Ovary (tissue), 3 donors: ENCODE measurements at regions not wholly inside any gene's neighbourhood (a gene's known extent, or its start where the extent isn't known, plus 50 kb on each side); places are given as distances from the start of the nearest gene placed in this dataset.

Experiments
- POLR2A ChIP-seq: fragments of 450-650 bp; IDR thresholded peaks from one replicate; pipeline ENCODE4 v1.6.1; 2017; ENCODE audit warnings: antibody characterized with exemption, mild to moderate bottlenecking, moderate library complexity
- TF ChIP-seq, protein P1 (sequence below), 3 donors: fragments of 450-650 bp in 2 of 3; fragments of 200-600 bp in 1 of 3; IDR thresholded peaks; one replicate each; pipeline versions ENCODE4 v1.5.1 to v1.8.0; 2016 to 2022; ENCODE audit warnings: antibody characterized with exemption in 3 of 3, mild to moderate bottlenecking in 1 of 3
- donor health status: DM: no; HTN: no; CAD: no.

DNA sequence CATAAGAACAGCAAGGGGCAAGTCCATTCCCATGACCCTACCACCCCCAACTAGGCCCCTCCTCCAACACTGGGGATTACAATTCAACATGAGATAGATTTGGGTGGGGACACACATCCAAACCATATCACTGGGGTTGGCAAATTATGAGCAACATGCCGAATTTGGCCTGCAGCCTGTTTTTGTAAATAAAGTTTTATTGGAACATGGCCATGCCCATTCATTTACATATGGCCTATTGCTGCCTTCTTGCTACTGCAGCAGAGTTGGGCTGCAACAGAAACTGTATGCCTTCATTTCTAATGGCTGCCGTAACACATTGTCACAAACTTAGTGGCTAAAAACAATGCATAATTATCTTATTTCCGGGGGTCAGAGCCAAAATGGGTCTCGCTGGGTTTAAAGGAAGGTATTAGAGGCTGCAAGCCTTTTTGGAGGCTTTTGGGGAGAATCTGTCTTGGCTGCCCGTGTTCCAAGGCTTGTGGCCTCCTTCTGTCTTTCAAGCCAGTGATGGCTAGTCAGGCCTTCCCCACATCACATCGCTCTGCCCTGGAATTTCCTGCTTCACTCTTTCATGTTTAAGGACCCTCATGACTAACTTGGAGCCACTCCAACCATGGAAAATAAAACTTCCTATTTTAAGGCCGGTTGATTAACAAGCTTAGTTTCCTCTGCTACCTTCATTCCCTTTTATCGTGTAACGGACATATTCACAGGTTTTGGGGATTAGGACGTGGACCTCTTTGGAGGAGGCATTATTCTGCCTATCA, 428.5 kb upstream of the PROK2 start:
- TF ChIP-seq POLR2A = no peak
- TF ChIP-seq, protein P1, sequence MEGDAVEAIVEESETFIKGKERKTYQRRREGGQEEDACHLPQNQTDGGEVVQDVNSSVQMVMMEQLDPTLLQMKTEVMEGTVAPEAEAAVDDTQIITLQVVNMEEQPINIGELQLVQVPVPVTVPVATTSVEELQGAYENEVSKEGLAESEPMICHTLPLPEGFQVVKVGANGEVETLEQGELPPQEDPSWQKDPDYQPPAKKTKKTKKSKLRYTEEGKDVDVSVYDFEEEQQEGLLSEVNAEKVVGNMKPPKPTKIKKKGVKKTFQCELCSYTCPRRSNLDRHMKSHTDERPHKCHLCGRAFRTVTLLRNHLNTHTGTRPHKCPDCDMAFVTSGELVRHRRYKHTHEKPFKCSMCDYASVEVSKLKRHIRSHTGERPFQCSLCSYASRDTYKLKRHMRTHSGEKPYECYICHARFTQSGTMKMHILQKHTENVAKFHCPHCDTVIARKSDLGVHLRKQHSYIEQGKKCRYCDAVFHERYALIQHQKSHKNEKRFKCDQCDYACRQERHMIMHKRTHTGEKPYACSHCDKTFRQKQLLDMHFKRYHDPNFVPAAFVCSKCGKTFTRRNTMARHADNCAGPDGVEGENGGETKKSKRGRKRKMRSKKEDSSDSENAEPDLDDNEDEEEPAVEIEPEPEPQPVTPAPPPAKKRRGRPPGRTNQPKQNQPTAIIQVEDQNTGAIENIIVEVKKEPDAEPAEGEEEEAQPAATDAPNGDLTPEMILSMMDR (IDR thresholded peaks at IDR 0.05) = no peak
